ENCODE measurements at regions not wholly inside any gene's neighbourhood (a gene's known extent, or its start where the extent isn't known, plus 50 kb on each side); places are given as distances from the start of the nearest gene placed in this dataset.

DNA sequence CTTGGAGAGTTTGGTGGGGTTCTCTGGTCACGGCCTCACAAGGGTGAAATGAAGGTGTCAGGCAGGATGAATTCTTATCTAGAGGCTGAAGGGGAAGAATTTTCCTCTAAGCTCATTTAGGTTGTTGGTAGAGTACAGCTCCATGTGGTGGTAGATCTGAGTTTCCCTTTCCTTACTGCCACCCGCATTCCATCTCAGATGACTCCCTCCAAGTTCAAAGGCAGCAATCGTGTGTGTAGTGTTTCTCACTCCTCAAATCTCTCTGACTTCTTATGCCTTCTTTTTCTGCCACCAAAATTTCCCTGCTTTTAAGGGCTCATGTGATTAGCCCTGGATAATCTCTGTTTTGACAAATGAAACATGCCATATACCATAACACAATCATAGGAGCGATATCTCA, 135.5 kb upstream of the MYOCD start:
- DNase-seq = no peak

DNA sequence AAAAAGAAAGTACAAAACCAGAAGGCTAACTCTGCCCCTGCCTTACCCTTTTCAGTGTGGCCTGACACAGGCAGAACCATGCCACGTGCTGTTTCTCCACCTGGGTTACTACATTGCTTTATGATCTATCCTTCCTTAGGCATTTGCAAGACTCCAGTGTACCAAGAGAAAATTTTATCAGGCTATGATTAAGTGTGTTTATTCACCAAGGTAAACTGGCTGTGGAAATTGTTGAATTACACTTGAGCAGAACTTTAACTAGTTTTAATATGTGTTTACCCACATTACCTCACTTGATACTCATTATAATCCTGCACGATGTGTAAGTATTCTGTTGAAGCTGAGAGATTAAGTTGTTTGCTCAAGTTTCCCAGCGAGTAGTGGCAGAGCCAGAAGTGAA, 129.7 kb upstream of the MYOCD start:
- DNase-seq = no peak

DNA sequence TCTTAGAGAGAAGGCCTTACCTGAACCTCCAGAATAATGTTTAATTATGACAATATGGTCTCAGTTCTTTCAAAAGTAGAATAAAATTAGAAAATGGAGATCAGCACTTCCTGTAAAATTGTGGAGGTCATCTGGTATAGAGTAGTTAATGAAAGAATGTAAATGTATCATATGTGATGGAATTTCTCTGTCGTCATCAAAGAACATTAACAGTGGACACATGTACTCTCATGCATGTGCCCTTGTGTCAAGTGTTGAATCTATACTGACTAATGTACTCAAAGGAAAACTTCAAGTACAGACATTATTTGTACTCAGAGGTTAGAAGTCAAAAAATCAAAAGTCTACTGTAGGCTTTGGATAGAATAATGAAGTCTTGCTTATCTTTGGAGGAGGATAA, 129.2 kb upstream of the MYOCD start:
- DNase-seq = peak; percentile 70

DNA sequence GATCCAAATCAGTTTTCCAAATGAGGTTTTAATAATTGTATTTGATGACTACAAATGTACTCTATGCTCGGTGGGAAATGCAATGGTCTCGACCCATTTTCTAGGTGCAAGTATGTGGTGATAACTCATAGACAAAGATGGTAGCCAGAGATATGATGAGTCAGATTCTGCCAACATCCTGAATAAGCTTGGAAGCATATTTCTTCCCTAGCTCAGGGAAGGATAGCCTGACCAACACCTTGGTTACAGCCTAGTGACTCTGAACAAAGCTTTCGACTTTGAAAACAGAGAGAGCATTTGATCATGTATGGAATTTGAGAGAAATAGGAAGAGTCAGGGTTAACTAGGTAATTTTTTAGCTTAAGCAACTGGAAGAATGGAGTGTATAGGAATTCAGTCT, 128.3 kb upstream of the MYOCD start:
- no peak for DNase-seq

DNA sequence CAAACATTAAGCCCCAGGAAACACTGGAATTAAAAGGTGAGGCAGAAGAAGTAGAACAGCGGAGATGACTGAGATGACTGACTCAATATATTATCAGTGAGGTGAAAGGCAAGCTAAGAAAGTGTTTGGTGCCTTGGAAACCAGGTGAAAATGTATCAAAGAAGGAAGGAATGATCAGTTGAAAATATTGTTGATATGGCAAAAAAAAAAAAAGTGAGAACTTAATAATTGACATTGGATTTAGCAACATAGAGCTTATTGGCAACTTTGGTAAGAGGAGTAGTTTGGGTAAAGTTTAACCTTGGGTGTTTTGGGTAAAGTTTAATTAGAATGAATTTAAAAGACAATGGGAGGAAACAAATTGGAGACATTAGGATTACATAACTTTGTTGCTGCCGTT, 127.7 kb upstream of the MYOCD start:
- no peak for DNase-seq

GRCh38 chr17:12545877-12546513, 119.7 kb upstream of the MYOCD start:
- DNase-seq = peak; percentile 69

- no peak for DNase-seq
Observed at GRCh38 chr17:12546983-12547382, 118.7 kb upstream of the MYOCD start.

DNA sequence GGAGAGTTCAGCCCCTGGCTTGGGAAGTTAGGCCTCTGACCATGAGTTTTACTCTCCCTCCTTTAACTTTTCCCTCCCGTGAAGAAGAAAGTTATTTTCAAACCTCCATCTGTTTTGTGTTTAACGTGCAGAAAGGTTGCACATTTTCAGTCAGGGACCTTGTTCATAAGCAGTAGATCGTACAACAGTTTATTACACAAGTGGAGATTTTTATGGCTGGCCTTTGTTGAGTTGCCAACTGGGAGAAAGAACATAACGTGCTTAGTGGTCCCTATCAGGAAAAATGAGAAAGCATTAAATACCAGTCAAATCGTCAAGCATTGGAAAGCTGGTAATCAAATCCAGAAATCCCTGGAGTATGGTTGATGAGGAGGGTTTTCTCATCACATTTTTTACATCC, 117.9 kb upstream of the MYOCD start:
- DNase-seq = no peak

GRCh38 chr17:12548558-12548957, 117.1 kb upstream of the MYOCD start:
- no peak for DNase-seq

DNA sequence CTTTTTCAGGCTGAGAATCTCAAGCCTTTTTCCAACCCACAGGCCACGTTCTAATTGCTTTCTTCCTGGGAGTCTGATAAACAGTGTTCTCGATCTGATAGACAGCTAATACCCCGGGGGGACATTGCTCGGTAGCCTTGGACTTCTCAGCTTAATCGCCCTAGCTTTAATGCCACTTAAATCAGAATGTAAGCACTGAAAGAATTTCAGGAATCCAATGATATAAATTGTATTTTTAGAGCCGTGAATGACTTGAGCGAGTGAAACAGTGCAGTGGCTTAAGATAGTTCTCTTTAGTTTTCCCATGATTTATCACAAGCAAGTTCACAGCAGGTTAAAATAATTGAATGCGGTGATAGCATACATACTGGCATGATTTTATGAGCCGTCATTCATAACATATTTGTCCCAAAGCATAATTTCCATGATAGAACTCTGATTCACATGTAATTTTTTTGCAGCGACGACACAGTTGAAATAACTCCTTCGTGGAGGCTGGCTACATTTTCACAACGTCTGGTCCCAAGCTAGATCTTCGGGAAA, 116.1 kb upstream of the MYOCD start:
- peak; percentile 94 for DNase-seq

DNA sequence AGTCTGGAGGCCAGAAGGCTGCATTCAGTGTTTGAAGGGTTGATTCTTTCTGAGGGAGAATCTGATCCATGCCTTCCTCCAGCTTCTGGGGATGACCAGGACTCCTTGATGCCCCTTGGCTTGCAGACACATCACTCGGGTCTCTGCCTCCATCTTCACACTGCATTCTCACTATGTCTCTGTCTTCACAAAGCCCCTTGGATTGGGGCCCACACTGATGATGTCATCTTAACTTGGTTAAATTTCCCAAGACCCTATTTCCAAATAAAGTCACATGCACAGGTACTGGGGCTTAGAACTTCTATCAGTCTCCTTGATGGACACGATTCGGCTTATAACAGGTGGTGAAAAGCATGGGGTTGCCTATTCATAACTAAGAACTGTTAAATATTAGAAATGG, 112.1 kb upstream of the MYOCD start:
- no peak for DNase-seq

GRCh38 chr17:12554251-12554650, 111.4 kb upstream of the MYOCD start:
- DNase-seq = peak; percentile 32

GRCh38 chr17:12566291-12566690, 99.4 kb upstream of the MYOCD start:
- no peak for DNase-seq

GRCh38 chr17:12567077-12568053, 98.3 kb upstream of the MYOCD start:
- no peak for DNase-seq

DNA sequence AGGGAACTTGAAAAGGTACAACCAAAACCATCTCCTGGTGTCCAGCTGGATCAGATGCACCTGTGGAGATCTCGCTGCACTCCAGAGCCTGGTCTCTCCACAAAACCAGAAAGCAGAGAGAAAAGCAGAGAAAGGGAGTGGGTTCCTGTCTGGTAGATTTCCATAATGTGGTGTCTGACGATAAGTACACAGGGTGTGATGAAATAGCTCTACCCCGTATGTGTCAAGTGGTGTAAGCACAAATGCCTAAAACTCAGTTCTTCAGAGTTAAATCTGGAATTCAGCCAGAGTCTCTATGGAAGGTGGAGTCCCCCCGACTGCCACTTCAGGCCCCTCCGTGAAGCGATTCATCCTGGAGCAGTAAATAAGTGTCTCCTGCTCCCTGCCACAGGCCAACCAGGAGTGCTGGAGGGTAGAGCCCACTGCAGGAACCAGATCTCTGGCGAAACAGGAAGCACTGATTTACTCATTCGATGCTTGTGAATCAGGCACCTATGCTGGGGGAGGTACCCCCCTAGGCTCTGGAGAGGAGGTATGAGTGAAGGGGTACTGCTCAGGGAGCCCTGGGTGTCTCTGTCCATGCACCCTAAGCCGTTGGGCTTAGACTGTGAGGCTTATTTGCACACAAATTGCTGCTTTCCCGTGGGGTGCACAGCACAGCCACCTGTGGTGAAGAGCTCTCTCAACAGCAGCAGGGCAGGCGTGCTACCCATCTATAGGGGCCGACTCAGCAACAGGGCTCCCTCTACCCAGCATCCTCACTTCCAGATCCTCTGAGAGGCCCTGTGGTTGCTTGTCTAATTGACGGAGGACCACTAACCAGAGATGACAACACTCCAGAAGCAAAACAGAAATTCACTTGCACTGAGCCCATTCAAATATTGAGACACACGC, 97.1 kb upstream of the MYOCD start:
- DNase-seq = no peak

DNA sequence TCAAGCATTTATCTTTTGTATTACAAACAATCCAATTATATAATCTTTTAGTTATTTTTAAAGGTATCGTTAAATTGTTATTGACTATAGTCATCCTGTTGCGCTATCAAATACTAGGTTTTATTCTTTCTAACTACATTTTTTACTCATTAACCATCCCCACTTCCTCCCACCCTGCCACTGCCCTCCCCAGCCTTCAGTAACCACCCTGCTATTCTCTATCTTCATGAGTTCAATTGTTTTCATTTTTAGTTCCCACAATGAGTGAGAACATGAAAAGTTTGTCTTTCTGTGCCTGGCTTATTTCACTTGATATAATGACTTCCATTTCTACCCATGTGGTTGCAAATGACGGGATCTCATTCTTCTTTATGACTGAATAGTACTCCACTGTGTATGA, 94.1 kb upstream of the MYOCD start:
- DNase-seq = no peak

DNA sequence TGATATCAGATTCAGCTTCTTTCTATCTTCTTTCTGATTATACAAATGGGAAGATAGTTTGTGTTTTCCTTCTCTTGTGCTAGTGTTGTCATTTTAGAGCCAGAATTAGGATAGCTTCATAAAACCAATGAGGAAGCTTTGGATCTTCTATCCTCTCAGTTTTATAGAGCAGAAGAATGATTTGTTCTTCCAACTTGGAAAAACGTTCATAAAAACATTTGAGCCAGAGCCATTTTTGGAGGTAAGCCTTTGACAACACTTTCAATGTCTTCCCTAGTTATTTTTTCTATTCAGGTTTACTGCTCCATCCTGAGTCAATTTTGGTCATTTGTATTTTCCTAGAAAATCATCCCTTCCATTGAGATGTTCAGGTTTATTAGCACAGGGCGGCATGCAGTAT, 91.2 kb upstream of the MYOCD start:
- DNase-seq = no peak

GRCh38 chr17:12575641-12576040, 90.0 kb upstream of the MYOCD start:
- DNase-seq = no peak

DNA sequence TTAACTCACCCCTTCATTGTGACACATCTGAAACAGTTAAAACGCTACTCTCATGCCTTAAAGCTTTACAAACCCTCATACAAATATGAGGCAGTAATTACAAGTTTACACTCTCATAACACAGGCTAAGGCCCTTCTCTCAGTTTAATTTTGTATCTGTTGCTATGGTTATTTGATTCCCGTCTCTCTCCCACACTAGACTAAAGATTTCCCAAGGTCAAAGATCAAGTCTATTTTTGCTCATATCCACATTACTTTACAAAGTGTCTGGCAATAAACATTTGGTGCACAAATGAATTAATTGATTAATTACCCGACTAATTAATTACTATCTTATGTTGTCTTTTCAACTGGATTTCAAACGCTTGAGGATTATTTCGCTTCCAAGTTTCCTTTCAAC, 86.4 kb upstream of the MYOCD start:
- DNase-seq = no peak

- DNase-seq = no peak
Observed at GRCh38 chr17:12580640-12581039, 85.0 kb upstream of the MYOCD start.

DNA sequence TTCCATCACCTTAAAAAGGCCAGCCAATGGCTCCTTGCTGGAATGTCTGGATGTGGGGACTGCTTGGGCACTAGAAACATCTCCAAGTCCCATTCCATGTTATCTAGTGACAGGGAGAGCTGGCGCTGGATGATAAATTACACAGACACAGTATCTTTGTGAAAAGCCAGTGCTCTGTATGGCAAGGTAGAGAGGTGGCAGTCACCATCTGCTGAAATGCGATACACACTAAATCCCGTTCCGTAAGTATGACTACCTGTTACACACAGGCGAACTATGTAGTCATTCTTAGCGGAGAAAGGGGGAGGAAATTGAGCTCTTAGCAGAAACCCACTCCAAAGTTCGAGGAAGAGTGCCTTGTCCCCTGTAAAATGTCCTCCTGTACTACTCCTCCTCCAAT, 81.0 kb upstream of the MYOCD start:
- DNase-seq = no peak

- DNase-seq = no peak
Observed at GRCh38 chr17:12588531-12588930, 77.2 kb upstream of the MYOCD start.

GRCh38 chr17:12590417-12590816, 75.3 kb upstream of the MYOCD start:
- DNase-seq = no peak
